ENCODE measurements at regions not wholly inside any gene's neighbourhood (a gene's known extent, or its start where the extent isn't known, plus 50 kb on each side); places are given as distances from the start of the nearest gene placed in this dataset.
"Not testable (repeated sequence)": the region's sequence is repeated elsewhere in the genome, so short reads cannot be mapped to it uniquely, and the experiment has no call there.

DNA sequence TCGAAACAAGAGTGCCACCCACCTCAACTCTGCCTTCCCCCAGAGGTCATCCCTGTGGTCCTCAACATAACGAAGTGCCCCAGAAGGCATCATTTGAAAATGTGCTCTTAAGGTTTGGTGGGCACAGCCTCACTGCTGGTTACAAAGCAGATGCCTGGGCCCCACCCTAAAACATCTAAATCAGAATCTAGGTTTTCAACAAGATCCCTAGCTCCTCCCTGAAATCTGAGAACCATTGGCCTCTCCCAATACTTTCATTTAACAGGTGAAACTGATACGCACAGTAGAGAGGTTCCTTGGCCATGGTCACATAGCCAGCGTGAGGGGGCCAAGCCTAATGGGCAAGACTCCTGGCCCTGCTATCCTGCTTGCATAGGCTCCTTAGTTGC, 376.2 kb upstream of the CLINT1 start:
- DNase-seq: no peak

DNA sequence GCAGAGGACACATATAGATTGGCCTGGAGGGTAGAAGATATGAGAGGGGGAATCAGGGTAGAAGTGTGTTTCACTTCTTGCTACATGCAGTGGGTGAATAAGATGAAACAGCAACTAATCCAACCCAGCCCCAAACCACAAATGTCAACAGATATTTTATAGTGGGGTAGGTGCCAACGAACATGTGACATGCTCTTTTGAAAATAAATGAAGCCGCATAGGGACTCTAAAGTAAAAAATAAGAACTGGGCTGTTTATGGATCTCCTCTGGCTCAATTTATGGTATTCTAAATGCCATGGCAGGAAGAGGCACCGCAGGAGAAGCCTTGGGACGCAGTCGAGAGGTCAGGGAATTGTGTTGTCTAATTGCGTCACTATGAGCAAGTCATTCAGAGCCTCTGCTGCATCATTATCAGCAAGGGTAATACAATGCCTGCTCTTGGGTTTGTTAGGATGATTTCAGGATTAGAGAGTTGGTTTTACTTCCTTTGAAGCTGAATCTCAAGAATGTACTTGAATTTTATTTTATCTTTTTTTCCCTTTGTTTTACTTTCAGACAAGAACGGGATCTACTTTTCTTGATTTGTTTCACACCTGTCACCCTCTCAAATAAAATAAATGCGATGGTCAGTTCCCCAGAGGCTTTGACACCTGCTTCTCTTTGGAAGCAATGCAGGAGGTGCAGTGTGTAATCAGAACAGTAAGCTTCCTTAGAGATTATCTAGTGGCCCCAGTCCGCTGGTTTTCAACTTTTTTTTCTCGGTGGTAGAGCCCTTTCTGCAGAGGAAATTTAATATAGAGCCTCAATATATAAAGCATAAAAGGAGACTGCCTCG, 375.6 kb upstream of the CLINT1 start:
- DNase-seq: peak; percentile 59

DNA sequence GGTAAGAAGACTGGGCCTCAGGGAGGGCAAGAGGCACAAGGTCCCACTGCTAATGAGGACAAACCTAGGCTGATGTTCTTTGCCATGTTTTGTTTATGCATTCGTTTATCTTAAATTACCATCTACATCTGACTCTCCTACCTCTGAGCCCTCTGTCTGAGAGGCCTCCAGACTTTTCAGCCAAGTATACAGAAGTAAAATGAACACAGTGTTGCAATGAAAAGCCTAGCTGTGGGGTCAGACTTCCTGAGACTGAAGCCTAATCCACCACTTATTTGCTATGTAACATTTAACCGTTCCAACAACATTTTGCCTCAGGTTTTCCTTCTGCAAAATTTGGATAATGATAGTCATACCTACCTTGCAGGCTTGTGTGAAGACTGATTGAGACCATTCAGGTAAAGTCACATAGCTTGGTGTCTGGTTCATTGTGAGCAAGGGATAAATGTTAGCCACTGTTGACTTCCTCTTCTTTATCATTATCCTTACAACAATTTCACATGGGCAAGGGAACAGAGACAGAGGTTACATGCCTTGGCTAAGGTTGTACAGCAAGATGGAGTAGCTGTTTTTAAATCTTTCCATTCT, 374.9 kb upstream of the CLINT1 start:
- DNase-seq: peak; percentile 14

DNA sequence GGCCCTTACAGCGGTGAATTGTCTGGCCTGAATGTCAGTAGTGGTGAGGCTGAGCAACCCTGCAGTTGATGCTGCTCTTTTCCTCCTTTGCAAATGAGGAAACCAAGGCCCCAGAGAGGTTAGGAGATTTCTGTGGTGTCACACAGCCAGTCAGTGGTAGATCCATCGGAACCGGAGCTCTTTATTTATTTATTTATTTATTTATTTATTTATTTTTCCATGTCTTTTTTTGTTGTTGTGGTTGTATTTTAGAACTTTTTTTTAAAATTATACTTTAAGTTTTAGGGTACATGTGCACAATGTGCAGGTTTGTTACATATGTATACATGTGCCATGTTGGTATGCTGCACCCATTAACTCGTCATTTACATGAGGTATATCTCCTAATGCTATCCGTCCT, 368.4 kb upstream of the CLINT1 start:
- not testable (repeated sequence) for DNase-seq

DNA sequence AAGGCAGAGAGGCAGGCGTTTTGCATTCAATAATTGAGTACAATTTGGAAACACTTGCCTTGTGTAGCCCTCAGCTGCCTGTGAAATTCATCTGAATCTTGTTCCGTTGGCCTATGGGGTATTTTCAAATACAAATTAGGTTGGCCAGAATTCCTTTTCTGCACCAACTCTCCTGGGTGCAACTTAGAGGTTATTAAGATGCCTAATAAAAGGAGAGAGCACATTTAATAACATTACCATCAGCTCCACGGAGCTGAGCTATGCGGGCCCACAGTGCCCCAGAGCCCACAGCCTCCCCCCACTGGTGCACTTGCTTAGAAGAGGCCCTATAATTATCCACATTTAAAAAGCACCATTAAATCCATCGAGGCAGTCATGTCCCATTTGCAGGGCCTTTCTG, 367.6 kb upstream of the CLINT1 start:
- DNase-seq: no peak

DNA sequence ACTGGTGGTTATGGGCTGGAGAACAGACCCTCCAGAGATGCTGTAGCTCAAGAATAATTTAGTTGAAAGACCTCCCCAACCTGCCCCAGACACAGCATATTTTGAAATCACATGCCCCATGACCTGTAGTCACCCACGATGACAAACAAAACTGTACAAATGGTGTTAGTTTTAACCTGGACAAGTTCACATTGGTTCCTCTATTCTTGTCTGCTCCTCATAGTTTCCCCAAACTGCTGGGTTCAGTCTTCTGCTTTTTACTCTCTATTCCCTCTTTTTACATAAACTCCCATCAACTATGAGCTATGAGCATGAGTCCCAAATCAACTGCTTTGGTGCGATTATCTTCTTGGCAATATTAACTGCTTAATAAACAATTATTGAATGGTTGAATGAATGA, 365.3 kb upstream of the CLINT1 start:
- DNase-seq: peak; percentile 18

DNA sequence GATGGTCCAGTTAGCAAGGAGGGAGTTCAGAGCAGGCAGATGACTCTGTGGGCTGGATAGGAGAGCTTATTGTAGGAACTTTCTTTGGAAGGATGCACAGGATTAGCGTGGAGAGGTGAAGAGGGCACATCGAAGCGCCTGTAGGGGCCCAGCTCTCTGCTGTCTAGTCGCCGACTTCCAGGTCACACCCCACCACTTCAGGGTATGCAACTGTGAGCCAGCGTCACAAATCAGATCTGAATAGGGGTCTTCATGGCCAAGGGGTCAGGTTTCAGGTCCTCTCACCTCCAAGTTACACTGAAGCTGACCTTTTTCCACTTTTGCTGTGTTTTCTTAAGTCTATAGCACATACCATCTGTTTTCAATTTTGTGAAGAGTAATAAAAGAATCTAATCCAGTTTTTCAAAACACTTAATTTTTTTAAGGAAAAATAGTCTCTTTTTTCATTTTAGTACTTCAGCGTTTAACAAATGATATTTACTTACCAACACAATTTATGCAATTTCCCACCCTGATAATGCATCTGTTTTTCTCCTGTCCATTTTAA, 364.2 kb upstream of the CLINT1 start:
- DNase-seq: no peak

DNA sequence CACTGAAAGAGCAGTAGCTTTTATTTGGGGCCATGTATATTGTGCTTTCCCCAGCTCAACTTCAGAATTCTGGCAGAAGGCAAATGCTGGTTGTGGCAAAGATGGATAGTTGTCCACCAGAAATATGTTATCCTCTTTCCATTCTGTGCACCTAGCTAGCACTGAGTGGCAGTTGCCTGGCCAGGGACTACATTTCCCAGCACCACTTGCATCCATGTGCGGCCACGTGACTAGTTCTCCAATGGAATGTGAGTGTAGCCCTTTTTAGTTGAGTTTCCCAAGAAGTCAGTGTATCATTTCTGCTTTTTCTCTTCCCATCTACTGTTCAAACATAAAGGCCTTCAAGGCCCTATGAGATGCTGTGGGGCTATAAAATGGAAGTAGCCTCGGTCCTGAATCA, 354.0 kb upstream of the CLINT1 start:
- DNase-seq: no peak

DNA sequence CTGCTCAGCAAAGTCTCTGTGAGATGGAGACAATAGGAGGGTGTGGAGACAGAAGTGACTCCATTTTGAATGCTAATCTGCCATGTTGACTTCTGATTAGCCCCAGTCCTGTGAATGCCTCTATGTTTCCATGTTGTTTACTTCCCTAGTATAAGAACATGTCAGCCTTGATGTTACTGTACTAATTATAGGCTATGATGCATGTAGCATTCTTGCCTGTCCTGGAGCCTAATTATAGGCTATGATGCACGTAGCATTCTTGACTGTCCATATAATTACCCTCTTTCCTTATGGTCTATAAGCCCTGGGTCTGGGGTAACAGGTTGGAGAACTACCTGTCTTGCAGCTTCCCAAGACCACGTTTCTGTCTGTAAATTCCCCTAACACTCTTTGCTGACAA, 353.3 kb upstream of the CLINT1 start:
- DNase-seq: no peak

DNA sequence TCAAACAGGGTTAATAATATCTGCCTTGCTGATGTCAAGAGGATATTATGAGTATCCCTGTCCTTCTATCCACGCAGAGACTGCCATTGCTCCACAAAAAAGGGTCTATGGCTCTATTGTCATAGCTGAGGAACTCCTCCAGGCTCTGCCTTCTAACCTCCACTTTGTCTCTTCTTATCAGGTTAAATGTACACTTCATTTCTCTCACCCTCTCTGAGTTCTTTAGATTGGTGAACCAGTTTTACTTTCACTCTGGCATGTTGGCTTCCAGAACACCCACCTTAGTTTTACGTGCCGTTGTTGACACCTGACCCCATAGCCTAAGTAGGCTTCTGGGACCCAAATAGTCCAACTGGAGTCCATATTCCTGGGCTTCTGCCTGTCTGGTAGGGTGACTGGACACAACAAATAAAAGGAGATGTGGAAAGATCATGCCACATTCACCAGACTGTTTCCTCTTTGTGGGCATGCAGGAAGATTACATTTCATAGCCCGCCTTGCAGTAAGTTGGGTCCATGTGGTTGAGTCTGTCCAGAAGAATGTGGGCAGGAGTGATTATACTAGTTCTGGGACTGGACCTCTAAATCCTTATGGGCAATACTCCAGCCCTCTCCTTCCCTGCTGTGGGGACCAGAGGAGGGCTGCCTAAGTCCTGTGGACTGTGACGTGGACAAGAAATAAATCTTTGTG, 350.4 kb upstream of the CLINT1 start:
- DNase-seq: no peak

DNA sequence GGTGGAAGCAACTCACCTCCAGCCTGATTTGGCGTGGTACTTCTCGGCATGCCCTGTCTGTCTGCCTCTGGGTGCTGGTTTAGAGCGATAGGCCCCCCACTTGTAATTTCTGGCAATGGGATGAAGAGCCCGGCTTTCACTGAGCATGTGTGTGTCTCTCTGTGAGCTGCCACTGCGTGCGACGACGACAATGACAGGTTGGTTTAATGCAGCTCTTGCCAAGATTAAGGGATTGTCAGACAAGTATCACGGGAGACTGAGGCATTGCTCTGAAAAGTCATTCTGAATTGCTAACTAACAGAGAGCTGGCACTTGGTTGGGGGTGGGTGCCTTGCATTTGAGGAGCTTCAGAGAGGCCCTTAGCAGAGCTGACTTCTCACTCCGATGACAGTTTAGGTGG, 348.8 kb upstream of the CLINT1 start:
- no peak for DNase-seq

DNA sequence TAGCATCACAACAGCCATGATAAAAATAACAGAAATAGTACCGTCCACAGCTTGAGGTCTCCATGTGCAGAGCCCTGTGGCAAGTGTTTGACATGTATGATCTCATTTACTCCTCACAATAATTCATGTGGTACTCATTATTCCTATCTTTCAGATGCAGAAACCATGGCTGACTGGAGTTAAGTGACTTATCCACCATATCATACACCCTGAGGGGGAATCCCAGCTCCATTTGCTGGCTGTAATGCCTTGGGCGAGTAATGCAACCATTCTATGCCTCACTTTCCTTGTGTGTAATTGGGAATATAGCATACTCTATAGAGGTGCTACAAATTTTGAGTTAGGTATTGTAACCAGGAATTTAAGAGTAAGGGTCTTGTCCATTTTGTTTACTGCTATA, 347.0 kb upstream of the CLINT1 start:
- DNase-seq: no peak

DNA sequence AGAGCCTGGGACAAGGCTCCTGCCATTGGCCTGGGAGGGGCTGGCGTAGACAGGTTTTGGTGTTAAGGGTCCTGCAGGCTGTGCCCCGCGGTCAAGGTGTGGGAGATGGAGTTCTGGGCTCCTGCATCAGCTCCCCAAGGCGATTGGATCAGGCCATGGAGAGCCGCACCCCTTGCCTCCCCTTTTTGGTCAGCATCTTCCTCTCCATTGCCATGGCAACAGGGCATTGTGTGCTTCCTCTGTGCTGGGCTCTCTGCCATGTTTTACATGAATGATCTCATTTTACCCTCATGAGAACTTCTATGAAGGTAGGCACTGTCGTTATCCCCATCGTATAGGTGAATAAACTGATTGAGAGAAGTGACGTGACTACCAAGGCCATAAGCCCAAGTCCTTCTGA, 344.3 kb upstream of the CLINT1 start:
- DNase-seq: no peak

DNA sequence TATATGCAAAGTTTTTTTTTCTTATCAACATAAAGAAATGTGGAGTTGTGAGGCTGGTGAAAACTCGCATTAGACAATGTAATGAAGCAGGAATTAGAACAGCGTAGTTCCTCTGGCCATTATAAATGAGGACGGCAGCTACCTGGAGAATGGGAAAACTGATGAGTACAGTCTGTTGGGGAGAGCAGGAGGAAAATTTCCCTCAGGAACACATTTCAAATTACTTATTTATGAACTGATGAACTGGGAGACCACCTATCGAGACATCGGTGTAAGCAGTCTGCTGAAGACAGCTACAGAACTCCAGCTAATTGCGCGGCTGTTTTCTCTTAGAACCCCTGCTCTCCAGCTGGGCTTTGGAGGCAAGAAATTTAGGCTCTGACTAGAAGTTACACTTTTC, 343.9 kb upstream of the CLINT1 start:
- no peak for DNase-seq

DNA sequence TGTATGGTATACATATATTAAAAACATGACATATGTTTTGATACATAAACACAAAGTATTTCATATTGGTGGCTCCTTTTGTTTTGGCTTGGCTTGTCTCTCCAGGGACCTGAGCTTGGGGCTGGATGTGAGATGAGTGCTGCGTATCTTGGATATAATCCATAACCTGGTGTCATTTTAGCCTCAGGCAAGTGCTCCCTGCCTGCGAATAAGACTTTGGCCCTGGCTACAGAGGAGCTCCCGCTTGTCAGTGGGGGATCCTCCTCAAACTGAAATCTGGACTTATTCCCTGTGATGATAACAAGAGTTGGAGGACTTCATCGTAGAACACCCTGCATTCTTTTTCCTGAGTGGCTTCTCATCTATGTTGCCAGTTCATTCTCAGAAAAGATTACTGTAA, 341.7 kb upstream of the CLINT1 start:
- DNase-seq: no peak

DNA sequence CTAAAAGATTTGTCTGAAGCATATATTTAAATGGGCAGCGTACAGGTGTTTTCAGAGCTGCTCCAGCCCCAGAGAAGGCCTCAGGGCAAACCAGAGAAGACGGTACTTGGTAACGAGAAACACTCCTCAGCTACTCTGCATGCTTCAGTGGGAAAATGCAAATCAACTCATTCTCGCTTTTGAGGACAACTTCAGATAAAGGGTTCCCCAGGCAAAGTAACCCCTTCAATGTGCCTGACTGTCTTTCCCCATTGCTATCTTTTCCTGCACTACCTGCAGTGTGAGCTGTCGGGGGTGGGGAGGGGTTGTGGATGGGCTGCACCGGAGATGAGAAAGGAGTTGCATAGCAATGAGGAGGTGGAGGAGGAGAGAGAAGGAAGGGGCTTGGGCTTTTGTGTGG, 339.7 kb upstream of the CLINT1 start:
- no peak for DNase-seq

DNA sequence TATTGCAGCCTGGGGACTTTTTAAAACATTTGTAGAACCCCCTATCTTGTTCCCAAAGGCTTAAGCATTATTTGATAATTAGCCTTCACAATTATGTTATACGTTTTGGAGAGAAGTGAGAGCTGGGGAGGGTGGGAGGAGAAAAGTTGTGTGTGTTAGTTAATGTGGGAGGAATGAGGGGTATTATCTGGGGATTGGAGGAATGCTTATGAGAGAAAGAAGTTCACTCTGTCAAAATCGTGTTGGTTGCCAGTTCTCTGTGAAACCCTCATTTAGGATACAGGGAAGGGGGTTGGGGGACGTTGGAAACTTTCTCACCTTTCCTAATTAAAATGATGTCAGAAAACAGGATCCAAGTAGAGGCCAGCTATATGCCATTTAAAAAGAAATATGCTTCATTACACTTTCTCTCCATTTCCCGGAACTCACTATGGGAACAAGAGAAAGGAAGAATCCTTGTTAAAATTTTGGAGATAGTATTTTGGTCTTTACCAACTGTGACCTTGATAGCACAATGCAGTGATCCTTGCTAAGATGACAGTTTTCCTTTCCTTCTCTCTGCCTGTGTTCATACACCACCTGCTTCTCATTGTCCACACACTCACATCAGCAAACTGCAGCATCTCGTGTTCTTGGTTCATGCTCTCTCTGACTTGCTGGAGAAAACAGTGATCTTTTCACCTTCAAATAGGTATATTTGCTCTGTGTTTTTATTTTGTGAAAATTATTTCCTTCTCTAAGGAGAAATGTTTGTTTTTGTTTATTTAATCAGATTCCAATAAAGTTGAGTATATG, 336.7 kb upstream of the CLINT1 start:
- DNase-seq: no peak

DNA sequence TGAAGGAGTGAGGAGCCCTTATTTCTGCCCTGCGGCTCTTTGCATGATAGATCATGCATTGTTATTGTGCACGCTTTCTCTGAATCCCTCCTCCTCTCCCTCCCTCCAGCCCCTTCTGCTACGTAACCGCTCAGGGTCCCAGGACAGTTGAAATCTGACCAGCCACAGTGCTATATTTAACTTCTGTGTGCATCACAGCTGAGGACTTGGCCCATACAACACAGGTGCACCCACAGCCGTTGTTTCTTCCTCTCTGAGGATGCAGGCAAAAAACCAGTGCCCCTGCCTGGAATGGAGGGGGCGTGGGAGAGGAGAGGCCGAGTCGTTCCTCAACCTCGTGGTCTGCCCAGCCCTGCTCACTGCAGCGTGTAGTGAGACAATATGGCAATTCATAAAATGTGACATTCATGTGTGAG, 335.6 kb upstream of the CLINT1 start:
- DNase-seq: no peak

DNA sequence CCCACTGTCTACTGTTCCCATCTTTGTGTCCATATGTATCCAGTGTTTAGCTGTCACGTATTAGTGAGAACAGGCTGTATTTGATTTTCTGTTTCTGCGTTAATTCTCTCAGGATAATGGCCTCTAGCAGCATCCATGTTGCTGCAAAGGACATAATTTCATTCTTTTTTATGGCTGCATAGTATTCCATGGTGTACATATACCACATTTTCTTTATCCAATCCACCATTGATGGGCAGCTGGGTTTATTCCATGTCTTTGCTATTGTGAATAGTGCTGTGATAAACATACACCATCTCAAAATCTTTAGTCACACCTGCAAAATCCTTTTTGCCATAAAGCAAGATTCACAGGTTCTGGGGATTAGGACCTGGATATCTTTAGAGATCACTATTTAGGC, 334.4 kb upstream of the CLINT1 start:
- not testable (repeated sequence) for DNase-seq

DNA sequence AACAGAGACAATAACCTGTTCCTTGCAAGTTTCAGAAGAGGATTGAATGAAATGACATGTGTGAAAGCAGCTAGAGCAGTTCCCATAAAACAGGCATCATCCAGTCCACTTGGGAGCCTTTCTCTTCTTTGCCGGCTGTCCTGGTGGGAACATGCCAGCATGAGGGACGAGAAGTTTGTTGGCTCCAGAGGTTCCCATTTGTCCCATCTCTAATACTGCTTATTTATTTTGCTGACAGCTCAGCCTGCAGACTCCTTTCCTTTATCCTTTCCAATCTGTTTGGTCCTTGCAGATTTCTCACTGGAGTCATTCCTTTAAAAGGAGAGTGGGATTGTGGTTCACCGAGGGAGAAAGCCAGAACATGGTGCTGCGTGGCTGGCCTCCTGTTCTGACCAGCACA, 321.5 kb upstream of the CLINT1 start:
- no peak for DNase-seq

DNA sequence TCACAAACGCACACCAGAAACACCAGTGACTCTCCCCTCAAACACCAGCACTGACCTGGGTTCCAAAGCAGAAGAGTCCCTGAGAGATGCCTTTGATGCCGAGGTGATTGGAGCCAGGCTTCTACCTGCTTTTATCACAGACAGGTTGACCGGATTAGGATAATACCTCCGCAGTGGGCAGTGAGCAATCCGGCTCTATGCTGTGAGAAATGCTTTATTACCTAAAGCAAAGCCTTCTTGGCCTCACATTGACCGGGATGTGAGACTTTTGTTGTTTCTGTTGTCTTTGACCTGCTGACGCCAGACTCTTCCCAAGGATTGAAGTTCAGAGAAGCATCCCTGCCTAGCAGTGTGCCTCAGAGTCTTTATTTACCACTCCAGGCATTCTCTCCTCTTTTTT, 320.3 kb upstream of the CLINT1 start:
- DNase-seq: no peak

DNA sequence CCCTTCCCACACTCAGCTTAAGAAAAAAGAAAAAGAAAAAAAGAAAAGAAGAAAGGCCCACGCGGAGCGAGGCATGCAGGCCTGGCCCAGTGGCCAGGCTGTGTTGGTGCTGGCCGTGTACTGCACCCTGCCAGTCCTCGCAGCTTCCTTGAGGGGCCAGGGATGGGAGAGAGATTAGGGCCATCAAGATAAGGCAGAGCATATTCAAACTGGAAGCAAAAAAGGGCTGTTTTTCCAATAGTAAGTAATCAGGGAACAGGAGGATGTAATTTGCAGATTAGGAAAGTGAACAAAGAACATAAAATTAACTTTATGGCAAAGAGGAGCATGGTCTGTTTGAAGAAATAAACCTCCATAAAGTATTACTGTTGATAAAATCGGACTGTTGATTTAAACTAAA, 319.6 kb upstream of the CLINT1 start:
- DNase-seq: no peak

DNA sequence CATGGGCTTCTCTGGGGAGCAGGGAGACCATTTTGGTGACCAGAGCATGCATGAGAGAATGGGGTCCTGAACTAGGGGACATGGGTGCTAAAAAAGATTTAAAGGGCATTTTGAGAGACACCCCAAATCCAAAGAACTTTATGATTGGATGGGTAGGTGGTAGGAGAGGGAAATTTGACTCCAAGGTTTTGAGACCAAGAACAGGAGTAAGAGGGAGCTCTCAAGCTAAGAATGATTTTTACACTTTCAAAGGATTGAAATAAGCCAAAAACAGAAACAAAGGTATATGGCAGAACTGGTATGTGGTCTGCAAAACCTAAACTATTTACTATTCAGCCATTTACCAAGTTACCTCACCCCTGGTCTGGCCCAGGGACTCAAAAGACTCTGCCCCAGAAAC, 318.2 kb upstream of the CLINT1 start:
- no peak for DNase-seq
